Panc1 (cell line): ENCODE measurements at regions not wholly inside any gene's neighbourhood (a gene's known extent, or its start where the extent isn't known, plus 50 kb on each side); places are given as distances from the start of the nearest gene placed in this dataset.

Experiments
- CTCF ChIP-seq: fragments of 450-650 bp; IDR thresholded peaks from 2 replicates; pipeline ENCODE4 v1.5.1; 2017; ENCODE audit warnings: mild to moderate bottlenecking
- REST ChIP-seq, 2 experiments: IDR thresholded peaks; 2 replicates each; pipeline ENCODE4 v1.6.1; 2011 to 2012; ENCODE audit warnings: low read depth in 2 of 2, control low read depth in 1 of 2, low read length in 1 of 2, mild to moderate bottlenecking in 1 of 2, moderate library complexity in 1 of 2; ENCODE audit not compliant: insufficient read depth in 1 of 2

GRCh38 chr6:140987364-140988155, 1145.2 kb upstream of the GJE1 start:
- TF ChIP-seq CTCF: no peak
- no peak for TF ChIP-seq REST (IDR thresholded peaks at IDR 0.05; ENCODE audit: insufficient read depth in 1 of 2, low read depth in 2 of 2, low read length in 1 of 2)
